ENCODE measurements at regions not wholly inside any gene's neighbourhood (a gene's known extent, or its start where the extent isn't known, plus 50 kb on each side); places are given as distances from the start of the nearest gene placed in this dataset.
A peak's percentile ranks its signal among the peaks of the same experiment; 100 is the strongest.
"Not testable (repeated sequence)": the region's sequence is repeated elsewhere in the genome, so short reads cannot be mapped to it uniquely, and the experiment has no call there.

- no peak for DNase-seq
These were observed 97.6 kb downstream of the PPIAL4G start for GRCh38 chr1:148385371-148386030.

- DNase-seq, result no peak
These were observed 99.1 kb downstream of the PPIAL4G start for GRCh38 chr1:148383966-148384365.

GRCh38 chr1:148379697-148380096 is 103.4 kb downstream of the PPIAL4G start:
- DNase-seq, result no peak

- no peak for DNase-seq
These were observed 104.0 kb downstream of the PPIAL4G start for GRCh38 chr1:148379170-148379500.

GRCh38 chr1:148377992-148378391 is 105.1 kb downstream of the PPIAL4G start:
- not testable (repeated sequence) for DNase-seq

GRCh38 chr1:148377045-148377444 is 106.1 kb downstream of the PPIAL4G start:
- not testable (repeated sequence) for DNase-seq

- DNase-seq, result no peak
These were observed 109.0 kb downstream of the PPIAL4G start for GRCh38 chr1:148374101-148374500.

GRCh38 chr1:148373192-148373925 is 109.7 kb downstream of the PPIAL4G start:
- DNase-seq, result no peak

- DNase-seq, result no peak
These were observed 110.4 kb downstream of the PPIAL4G start for GRCh38 chr1:148372731-148373130.

- not testable (repeated sequence) for DNase-seq
These were observed 110.9 kb downstream of the PPIAL4G start for GRCh38 chr1:148372051-148372726.

- DNase-seq, result peak; percentile 41
These were observed 111.5 kb downstream of the PPIAL4G start for GRCh38 chr1:148371551-148371994.

GRCh38 chr1:148370661-148371060 is 112.4 kb downstream of the PPIAL4G start:
- DNase-seq, result not testable (repeated sequence)

- no peak for DNase-seq
These were observed 115.5 kb downstream of the PPIAL4G start for GRCh38 chr1:148367596-148367995.

- DNase-seq, result not testable (repeated sequence)
These were observed 116.9 kb downstream of the PPIAL4G start for GRCh38 chr1:148366136-148366753.

GRCh38 chr1:148365151-148365550 is 118.0 kb downstream of the PPIAL4G start:
- not testable (repeated sequence) for DNase-seq

GRCh38 chr1:148363979-148364378 is 119.1 kb downstream of the PPIAL4G start:
- DNase-seq, result not testable (repeated sequence)

- DNase-seq, result no peak
These were observed 119.7 kb downstream of the PPIAL4G start for GRCh38 chr1:148363439-148363810.

GRCh38 chr1:148362626-148363438 is 120.3 kb downstream of the PPIAL4G start:
- DNase-seq, result no peak

GRCh38 chr1:148362216-148362611 is 120.9 kb downstream of the PPIAL4G start:
- no peak for DNase-seq

- DNase-seq, result not testable (repeated sequence)
These were observed 121.5 kb downstream of the PPIAL4G start for GRCh38 chr1:148361427-148362215.

GRCh38 chr1:148357037-148357436 is 126.1 kb downstream of the PPIAL4G start:
- no peak for DNase-seq

- no peak for DNase-seq
These were observed 127.1 kb downstream of the PPIAL4G start for GRCh38 chr1:148355976-148356375.

Measured in NCI-H226 (cell line).